ENCODE measurements at regions not wholly inside any gene's neighbourhood (a gene's known extent, or its start where the extent isn't known, plus 50 kb on each side); places are given as distances from the start of the nearest gene placed in this dataset.
"Not testable (repeated sequence)": the region's sequence is repeated elsewhere in the genome, so short reads cannot be mapped to it uniquely, and the experiment has no call there.

DNA sequence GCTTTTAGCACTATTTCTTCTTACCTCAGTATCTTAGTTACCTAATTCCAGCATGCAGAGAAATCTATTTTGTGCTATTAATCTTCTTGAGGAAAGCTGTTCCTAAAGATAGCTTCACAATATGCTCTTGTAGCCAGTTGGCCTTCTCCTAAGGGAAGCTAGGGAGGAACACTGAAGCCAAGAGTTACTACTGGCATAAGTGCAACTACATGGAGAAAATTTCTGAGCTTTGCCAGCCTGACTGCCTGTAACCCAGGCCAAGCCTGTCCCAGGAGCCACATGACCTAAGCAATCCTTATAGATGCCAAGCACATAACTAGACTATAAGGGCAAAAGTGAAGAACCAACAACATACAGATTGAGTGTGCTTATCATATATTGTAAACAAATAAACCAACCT lies 890.2 kb downstream of the FLRT2 start:
- no peak for DNase-seq

DNA sequence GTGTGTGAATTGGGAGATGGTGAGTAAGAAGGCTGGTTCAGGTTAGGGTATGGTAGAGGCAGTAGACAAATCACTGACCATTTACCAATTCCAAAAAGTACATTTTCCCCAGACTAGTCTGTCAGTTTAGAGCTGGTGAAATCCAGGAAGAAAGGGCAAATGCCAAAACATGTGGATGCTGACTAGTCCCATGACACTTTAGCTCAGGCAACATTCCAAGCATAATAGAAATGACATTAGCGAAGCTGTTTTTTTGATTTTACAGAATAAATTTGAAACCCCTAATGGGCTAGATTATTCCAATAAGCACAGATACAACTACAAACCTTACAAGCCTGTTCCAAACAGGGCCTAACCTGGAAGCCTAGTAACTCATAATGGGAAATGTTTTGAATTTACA lies 884.2 kb downstream of the FLRT2 start:
- no peak for DNase-seq

- DNase-seq = no peak
These were observed 875.2 kb downstream of the FLRT2 start for GRCh38 chr14:86404989-86405649.

GRCh38 chr14:86404425-86404824 lies 874.5 kb downstream of the FLRT2 start:
- DNase-seq = no peak

GRCh38 chr14:86402545-86402944 lies 872.6 kb downstream of the FLRT2 start:
- no peak for DNase-seq

DNA sequence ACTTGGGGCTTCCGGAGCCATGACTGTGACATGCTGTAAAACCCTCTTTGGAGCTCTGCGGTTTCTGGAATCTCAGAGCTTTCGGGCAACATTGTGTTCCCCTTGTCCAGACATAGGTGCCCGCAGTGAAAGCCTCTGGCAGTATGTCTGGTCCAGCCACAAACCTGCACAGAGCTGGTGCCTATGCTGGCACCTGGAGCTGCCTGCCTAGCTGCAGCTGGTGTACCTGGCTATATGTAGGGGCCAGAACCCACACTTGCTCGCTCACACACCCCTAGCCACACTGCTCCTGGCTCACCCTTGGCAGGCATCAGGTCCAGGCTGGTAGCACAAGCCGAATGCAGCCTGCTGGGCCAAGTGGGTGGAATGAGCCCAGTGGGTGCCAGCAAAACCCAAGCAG lies 861.1 kb downstream of the FLRT2 start:
- DNase-seq = no peak

DNA sequence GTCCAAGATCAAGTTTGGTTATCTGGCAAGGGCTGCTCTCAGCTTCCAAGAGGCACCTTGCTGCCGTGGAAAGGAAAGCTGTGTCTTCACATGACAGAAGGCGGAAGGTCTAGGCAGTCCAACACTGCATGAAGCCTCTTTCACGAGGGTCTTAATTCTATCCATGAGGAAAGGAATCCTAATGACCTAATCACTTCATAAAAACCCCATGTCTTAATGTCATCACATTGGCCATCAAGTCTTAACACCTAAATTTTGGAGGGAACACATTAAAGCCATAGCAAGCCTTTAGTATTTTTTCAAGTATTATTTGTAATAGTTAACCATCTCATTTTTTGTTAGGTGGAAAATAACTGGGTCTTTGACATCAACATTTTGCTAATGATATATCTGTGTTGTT lies 858.3 kb downstream of the FLRT2 start:
- DNase-seq = no peak

- peak; percentile 10 for DNase-seq
These were observed 843.9 kb downstream of the FLRT2 start for GRCh38 chr14:86373886-86374285.

DNA sequence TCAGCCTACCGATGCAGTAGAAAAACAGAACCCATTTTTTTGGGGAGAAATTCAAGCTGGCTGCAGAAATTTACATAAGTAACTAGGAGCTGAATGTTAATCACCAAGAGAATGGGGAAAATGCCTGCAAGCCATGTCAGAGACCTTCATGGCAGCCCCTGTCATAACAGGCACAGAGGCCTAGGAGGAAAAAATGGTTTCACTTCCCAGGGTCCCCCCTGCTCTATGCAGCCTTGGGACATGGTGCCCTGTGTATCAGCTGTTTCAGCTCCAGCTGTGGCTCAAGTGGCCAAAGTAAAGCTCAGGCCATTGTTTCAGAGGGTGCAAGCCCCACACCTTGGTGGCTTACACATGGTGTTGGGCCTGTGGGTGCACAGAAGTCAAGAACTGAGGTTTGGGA lies 842.5 kb downstream of the FLRT2 start:
- no peak for DNase-seq

GRCh38 chr14:86364634-86365033 lies 834.7 kb downstream of the FLRT2 start:
- DNase-seq = no peak

DNA sequence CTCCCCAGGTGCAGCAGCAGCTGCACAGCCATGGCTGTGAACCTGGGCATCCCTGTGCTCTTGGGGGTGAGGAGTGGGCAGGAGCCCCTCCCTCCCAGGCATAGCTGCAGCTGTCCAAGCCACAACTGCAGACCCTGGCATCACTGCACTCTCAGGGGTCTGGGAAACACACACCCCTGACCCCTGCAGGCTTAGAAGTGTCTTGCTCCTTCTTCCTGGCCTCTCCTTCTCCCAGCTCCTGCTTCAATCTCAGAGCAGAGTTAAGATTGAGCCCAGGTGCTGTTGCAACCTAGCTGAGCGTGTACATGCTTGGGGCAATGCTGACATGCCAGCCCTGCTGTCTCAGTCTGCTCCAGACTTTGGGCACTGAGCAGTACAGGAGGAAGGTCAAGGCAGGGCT lies 833.6 kb downstream of the FLRT2 start:
- no peak for DNase-seq

- no peak for DNase-seq
These were observed 833.1 kb downstream of the FLRT2 start for GRCh38 chr14:86363047-86363446.

GRCh38 chr14:86357876-86358275 lies 827.9 kb downstream of the FLRT2 start:
- peak; percentile 86 for DNase-seq

DNA sequence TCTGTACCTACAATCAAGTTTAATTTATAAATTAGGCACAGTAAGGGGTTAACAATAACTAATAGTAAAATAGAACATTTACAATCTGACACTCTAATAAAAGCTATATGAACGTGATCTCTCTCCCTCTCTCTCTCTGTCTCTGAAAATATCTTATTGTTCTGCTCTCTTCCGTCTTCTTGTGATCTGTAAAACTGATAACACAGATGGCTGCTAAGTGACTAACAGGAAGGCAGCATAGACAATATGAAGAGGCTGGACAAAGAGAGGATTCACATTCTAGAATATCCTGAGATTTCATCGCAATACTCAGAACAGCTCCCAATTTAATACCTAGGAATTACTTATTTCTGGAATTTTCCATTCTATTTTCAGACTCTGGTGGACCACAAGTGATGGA lies 827.2 kb downstream of the FLRT2 start:
- DNase-seq = no peak

DNA sequence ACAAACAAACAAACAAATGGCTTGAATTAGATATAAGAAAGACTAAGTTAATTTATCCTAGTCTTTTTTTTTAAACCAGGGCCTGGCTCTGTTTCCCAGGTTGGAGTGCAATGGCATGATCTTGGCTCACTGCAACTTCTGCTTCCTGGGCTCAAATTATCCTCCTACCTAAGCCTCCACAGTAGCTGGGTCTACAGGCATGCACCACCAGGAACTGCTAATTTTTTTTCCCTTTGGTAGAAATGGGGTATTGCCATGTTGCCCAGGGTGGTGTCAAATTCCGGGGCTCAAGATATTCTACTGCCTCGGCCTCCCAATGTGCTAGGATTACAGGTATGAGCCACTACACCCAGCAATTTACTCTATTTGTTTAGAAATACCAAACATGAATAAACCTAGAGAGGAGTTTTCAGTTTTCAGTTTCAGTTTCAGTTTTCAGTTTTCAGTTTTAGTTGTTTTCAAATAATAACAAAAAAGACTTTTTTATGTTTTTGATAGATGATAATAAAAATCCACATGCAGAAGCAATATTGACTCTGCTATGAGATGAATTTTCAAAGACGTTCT lies 817.0 kb downstream of the FLRT2 start:
- DNase-seq = no peak

- no peak for DNase-seq
These were observed 804.4 kb downstream of the FLRT2 start for GRCh38 chr14:86334355-86334754.

DNA sequence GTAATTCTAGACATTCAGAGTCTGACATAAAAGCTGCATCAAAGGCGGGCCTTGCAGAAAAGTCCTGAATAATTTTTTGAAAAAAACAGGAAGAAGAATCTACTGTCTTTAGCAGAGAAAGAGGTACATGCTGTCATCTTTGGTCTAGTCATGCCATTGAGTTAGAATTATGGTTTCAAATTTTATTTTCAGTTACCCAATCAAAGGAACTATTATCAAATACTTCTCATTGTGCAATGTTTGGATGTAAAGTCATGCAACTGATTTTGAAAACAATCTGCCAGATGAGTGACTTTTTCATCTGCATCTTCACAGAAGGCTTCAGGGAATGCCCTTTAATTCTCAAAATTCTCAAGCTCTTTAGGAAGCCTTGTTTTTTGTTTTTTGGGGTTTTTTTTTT lies 803.5 kb downstream of the FLRT2 start:
- DNase-seq = no peak

DNA sequence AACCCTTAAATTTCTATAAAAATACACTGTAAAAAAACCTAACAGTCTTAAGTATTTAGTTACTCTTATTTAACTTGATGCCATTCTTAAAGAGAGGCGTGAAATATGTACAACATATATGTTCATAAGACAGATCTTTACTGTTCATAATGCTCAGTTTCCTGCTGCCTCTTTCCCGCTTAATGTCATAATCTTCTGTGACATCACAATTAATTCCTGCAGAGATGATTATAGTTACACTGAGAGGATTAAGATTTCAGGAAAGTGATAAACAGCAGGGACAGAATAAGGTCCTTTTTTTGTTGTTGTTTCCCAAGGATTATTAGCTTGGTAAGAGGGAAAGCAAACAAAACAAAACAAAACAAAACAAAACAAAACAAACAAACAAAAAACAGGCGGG lies 801.4 kb downstream of the FLRT2 start:
- no peak for DNase-seq

- DNase-seq = no peak
These were observed 791.2 kb downstream of the FLRT2 start for GRCh38 chr14:86321151-86321550.

DNA sequence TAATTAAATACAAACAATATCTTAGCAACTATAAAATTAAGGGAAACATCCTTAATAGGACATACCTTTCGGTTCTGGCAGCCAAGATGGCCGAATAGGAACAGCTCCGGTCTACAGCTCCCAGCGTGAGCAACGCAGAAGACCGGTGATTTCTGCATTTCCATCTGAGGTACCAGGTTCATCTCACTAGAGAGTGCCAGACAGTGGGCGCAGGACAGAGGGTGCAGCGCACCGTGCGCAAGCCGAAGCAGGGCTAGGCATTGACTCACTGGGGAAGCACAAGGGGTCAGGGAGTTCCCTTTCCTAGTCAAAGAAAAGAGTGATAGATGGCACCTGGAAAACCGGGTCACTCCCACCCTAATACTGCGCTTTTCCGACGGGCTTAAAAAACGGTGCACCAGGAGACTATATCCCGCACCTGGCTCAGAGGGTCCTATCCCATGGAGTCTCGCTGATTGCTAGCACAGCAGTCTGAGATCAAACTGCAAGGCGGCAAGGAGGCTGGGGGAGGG lies 782.3 kb downstream of the FLRT2 start:
- DNase-seq = not testable (repeated sequence)

- DNase-seq = no peak
These were observed 781.2 kb downstream of the FLRT2 start for GRCh38 chr14:86311151-86311550.

DNA sequence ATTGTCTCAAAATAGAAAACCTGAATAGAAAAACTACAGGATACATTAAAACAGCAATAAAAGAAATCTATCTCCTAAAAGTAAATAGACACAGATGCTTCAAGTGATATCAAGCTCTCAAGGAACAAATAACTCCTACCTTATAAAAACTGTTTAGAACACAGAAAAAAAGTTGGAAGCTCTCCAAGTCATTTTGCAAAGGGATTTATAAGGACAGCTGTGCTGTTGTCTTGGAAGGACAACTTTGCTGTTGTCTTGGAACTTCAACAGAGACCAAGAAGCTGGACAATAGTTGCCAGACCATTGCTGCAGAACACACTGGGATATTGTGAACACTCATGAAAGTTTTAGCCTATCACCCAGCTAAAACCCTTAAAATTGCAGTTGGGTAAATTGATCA lies 780.7 kb downstream of the FLRT2 start:
- no peak for DNase-seq

DNA sequence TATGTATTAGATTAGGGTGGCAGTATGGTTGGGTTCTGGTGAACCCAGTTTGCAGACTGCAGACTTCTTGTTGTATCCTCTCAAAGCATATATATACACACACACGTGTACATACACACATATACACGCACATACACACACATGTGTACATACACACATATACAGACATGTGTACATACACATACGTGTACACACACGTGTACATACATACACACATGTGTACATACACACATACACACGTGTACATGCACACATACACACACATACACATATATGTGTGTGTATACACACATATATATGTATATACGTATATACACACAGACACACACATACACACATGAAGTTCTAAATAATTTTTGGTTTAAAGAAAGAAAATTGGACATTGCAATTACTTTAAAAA lies 780.2 kb downstream of the FLRT2 start:
- DNase-seq = no peak

GRCh38 chr14:86305058-86305457 lies 775.1 kb downstream of the FLRT2 start:
- no peak for DNase-seq

DNA sequence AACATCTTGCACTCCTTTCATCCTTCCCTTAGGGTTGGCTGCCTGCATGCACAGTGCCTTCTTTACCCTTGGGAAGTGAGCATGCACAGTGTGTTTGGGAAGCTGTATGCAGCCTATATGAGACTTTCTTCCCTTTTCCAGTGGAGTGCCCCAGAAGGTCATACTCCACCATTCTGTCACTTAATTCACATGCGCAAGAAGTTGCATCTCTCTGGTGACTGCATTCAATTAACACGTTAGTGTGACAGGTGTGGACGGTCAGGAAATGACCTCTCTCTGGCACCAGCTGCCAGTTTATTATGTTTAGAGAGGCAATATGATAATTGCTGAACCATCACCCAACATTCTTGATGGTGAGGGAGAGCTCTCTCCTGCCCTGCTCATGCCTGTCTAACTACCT lies 770.0 kb downstream of the FLRT2 start:
- peak; percentile 51 for DNase-seq
